Dedifferentiated amniotic fluid mesenchymal stem cell (primary cell): ENCODE measurements at regions not wholly inside any gene's neighbourhood (a gene's known extent, or its start where the extent isn't known, plus 50 kb on each side); places are given as distances from the start of the nearest gene placed in this dataset.
"Not testable (repeated sequence)": the region's sequence is repeated elsewhere in the genome, so short reads cannot be mapped to it uniquely, and the experiment has no call there.

Source experiments
- DNase-seq: peaks from one replicate; pipeline ENCODE4 v3.0.0-alpha.2; 2016; ENCODE audit errors: extremely low spot score

- DNase-seq, result no peak
Measured at GRCh38 chr20:29763821-29764511, 1493.5 kb upstream of the DEFB115 start.

GRCh38 chr20:29764922-29765610, 1492.4 kb upstream of the DEFB115 start:
- DNase-seq, result not testable (repeated sequence)

- not testable (repeated sequence) for DNase-seq
Measured at GRCh38 chr20:29778033-29778432, 1479.4 kb upstream of the DEFB115 start.

GRCh38 chr20:29781217-29781616, 1476.2 kb upstream of the DEFB115 start:
- DNase-seq, result not testable (repeated sequence)

GRCh38 chr20:29781891-29782290, 1475.6 kb upstream of the DEFB115 start:
- not testable (repeated sequence) for DNase-seq

- not testable (repeated sequence) for DNase-seq
Measured at GRCh38 chr20:29787456-29787855, 1470.0 kb upstream of the DEFB115 start.

- DNase-seq, result no peak
Measured at GRCh38 chr20:29790510-29790909, 1467.0 kb upstream of the DEFB115 start.

- not testable (repeated sequence) for DNase-seq
Measured at GRCh38 chr20:29831508-29831907, 1426.0 kb upstream of the DEFB115 start.

- DNase-seq, result not testable (repeated sequence)
Measured at GRCh38 chr20:29868014-29868413, 1389.5 kb upstream of the DEFB115 start.

- DNase-seq, result not testable (repeated sequence)
Measured at GRCh38 chr20:29868688-29869087, 1388.8 kb upstream of the DEFB115 start.

- DNase-seq, result not testable (repeated sequence)
Measured at GRCh38 chr20:29871816-29872215, 1385.6 kb upstream of the DEFB115 start.

- DNase-seq, result no peak
Measured at GRCh38 chr20:29873946-29874345, 1383.5 kb upstream of the DEFB115 start.

GRCh38 chr20:29874476-29875202, 1382.8 kb upstream of the DEFB115 start:
- no peak for DNase-seq

- DNase-seq, result not testable (repeated sequence)
Measured at GRCh38 chr20:29875321-29876083, 1382.0 kb upstream of the DEFB115 start.

GRCh38 chr20:29876084-29876910, 1381.2 kb upstream of the DEFB115 start:
- not testable (repeated sequence) for DNase-seq

- DNase-seq, result no peak
Measured at GRCh38 chr20:29876911-29877285, 1380.6 kb upstream of the DEFB115 start.

- DNase-seq, result not testable (repeated sequence)
Measured at GRCh38 chr20:29877411-29878280, 1379.8 kb upstream of the DEFB115 start.

- no peak for DNase-seq
Measured at GRCh38 chr20:29878281-29878741, 1379.2 kb upstream of the DEFB115 start.

GRCh38 chr20:29878777-29879442, 1378.6 kb upstream of the DEFB115 start:
- no peak for DNase-seq
